Limb (tissue), 2 donors: ENCODE measurements at regions not wholly inside any gene's neighbourhood (a gene's known extent, or its start where the extent isn't known, plus 50 kb on each side); places are given as distances from the start of the nearest gene placed in this dataset.
A peak's percentile ranks its signal among the peaks of the same experiment; 100 is the strongest.
"Not testable (repeated sequence)": the region's sequence is repeated elsewhere in the genome, so short reads cannot be mapped to it uniquely, and the experiment has no call there.

Source experiments
- DNase-seq, 2 donors: peaks; one replicate each; pipeline ENCODE4 v3.0.0-alpha.2; 2016; ENCODE audit errors: extremely low spot score in 2 of 2

- not testable (repeated sequence) for DNase-seq
These were observed 103.2 kb downstream of the HIF1AN start for GRCh38 chr10:100638969-100639368.

DNA sequence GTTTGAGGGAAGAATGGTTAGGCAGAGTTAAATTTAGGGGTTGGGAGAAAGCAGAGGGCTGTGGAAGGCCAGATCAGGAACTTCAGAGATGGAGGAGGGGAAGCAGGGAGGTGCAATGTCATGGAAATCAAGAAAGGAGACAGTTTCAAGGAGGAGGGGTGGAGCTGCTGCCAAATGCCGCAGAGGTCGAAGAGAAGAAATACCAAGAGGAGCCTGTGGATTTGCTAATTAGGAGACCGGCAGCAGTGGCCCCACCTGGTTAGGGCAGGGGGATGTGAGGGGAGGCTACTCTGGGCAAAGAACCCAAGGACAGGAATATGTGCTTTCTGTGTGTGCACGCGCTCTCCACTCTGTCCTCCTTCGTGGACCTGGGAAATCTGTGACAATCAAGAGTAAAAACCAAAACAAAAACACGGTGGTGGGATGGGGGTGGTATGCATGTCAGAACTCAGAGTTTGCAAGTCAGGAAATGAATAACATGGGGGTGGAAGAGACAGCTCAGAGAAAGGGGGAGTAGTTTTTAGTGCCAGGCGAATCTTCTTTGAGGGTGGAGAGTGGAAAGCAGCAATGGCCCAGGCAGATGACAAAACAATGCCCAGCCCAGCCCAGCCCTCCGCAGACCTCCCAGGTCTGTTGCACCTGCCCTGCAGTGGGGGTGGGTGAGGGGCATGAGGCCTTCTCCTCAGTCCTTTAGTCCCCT, 102.9 kb upstream of the PAX2 start:
- no peak for DNase-seq

DNA sequence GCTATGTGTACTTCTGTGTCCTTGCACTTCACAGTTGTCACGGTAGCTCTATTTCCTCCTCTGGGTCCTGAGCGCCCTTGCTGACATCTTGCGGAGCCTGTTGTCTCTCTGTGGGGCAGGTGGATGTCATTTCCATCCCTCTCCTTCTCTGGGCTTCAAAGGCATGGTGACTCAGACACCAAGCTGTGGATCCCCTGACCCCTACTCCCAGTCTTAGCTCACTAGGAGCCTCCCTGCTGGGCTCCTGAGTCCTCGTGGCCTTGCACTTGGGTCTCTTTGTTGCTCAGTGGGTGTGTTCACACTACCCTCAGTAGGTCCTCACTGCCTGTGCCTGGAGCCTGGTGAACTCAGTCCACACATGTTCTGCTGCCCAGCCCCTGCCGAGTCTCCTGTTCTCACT, 100.3 kb upstream of the PAX2 start:
- DNase-seq = no peak

GRCh38 chr10:100645613-100646392, 99.6 kb upstream of the PAX2 start:
- DNase-seq = no peak

DNA sequence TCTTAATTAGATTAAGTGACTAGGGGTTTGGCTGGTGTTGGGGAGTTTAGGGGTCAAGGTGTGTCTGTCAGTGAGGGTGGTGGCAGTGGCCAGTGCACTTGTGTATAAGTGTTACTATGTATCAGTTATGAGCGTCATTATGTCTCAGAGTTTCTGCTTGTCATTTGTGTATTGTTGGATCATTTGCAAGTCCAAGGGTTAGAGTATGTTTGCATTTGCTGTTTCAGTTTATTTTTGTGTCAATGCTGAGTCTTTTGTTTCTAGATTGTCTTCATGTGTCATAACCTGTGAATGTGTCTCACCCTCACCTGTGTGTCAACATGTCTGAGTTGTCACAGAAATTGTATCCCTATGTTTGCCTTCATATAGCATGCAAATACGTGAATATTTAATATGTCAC, 97.5 kb upstream of the PAX2 start:
- DNase-seq = no peak

GRCh38 chr10:100650693-100651092, 94.7 kb upstream of the PAX2 start:
- no peak for DNase-seq

DNA sequence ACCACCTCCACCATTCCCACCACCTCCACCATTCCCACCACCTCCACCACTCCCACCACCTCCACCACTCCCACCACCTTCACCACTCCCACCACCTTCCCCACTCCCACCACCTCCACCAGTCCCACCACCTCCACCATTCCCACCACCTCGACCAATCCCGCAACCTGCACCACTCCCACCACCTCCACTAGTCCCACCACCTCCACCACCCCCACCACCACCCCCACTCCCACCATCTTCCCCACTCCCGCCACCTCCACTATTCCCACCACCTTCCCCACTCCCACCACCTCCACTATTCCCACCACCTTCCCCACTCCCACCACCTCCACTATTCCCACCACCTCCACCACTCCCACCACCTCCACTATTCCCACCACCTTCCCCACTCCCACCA, 94.3 kb upstream of the PAX2 start:
- not testable (repeated sequence) for DNase-seq

GRCh38 chr10:100651916-100652315, 93.5 kb upstream of the PAX2 start:
- no peak for DNase-seq

GRCh38 chr10:100652406-100653135, 92.8 kb upstream of the PAX2 start:
- no peak for DNase-seq

DNA sequence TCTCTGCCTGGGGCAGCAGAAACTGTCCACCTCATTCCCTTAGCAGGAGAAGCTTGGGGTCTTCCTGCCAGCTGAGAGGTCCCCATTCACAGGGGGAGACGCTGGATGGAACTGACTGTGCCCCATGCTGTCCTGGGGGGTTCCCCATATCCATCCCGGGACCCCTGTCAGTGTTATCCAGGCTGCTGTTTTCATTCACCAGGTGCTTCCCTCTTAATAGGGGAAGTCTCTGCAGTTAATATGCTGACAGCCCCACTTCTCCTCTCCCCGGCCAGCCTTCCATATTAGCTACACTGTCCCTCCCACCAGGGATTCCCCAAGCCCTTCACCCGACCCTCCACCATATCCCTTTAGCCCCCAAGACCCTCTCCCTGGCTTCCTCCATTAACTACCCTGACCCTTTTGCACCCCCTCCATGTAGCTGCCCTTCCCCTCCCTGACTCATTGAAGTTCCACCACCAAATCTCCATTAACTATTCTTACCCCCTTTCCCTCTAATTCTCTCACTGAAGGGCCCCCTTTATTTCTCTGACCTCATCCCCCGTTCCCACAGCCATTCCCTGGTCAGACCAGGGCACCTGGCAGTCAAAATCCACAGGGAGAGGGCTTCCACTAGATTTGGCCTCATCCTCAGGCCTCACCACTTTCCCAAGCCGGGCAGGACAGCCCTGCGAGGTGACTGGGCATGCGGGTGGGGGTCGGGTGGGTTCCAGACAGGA, 92.0 kb upstream of the PAX2 start:
- DNase-seq = no peak

- peak; percentile 26 to 72 for DNase-seq
These were observed 91.2 kb upstream of the PAX2 start for GRCh38 chr10:100653957-100654781.

DNA sequence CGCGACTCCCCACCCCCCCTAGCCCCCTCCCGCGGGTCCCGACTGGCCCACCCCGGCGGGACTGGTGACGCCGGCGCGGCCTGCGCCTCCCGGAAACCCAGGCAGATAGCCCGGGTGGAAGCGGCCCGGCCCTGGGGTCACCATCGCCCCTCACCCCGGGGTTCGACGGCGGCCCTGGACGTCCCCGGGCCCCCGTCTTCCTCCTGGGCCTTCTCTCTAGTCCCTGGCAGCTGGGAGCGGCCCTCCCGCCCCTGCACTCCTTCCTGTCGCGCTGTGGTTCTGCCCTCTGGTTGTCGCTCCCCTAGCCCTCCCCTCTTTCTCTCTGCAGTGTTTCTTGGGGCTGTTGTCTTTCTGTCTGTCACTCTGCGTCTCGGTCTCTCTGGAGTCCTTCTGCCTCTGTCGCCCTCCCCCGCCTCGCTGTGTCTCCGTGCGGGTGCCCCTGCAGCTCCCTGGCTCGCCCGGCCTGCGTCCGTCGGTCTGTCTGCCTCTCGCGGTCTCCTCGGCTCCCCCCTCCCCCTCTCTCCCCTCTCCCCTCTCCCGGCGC, 90.5 kb upstream of the PAX2 start:
- DNase-seq = peak in 1 of 2 donors; percentile 55

- no peak for DNase-seq
These were observed 90.0 kb upstream of the PAX2 start for GRCh38 chr10:100655326-100655759.

- peak in 1 of 2 donors; percentile 36 for DNase-seq
These were observed 89.5 kb upstream of the PAX2 start for GRCh38 chr10:100655760-100656421.

DNA sequence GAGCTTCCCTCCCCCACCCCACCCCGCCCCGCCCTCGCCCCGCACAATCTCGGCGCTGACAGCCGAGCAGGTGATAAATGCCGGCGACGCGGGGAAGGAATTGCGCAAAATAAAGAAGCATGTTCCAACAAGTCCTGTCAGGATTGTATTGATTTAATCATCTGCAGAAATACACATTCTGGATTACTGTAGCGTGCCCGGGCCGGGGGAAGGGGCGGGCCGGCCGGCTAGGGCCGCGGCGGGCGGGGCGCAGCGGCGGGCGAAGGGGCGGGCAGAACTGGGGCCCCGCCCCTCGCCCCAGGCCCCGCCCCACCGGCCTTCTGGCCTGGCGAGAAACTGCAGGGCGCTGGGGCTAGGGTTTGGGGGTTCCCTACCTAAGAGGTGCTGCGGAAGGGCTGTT, 88.9 kb upstream of the PAX2 start:
- peak in 1 of 2 donors; percentile 34 for DNase-seq

DNA sequence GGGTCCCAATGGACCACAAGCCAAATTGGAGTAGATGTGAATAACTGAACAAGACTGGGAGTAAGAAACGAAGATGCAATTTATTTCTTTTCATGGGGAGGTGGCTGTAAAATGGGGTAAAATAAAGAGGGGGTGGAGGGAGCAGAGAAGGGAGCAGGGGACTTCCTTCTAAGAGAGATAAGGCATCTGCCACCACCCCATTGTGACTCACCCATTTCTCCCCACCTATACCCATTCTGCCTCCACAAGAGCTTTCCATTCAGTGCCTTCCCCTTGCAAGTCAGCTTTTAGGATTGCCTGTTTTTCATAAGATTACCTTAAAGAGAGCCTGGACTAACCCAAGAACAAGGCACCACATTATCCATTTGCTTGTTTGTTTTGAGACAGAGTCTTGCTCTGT, 87.1 kb upstream of the PAX2 start:
- DNase-seq = no peak

DNA sequence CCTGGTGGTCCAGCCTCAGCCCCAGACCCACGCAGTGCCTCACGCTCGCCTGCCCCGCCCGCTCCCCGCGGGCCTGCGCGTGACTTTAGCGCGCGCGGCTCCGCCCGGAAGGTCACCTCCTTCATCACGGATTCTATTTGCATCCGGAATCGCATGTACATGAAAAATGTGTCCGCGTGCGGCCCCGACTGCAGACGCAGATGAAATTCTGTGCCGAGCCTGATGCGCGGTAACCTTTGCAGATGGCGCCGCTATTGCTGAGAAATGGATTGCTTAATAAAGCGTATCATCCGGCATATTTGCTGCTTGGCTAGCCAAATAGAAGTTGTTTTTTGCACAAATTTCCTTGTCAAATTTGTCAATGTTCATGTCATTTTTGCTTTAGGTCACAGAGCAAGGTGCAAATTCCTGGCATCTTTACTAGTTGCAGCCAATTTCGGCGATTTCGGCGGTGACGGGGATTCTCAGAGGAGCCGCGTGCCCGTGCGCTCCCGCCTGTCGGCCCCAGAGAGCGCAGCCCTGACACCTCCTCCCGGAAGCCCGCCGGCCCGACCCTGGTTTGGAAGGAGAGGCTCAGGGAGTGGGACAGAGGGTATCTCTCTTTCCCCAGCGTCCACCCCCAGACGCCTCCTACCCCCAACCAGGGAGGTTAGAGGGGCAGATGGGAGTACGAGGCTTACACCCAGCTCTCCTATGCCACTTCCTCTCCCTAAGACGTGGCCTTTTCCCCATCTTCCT, 85.9 kb upstream of the PAX2 start:
- DNase-seq = peak in 1 of 2 donors; percentile 36

GRCh38 chr10:100660365-100660764, 85.0 kb upstream of the PAX2 start:
- no peak for DNase-seq

GRCh38 chr10:100660945-100661344, 84.4 kb upstream of the PAX2 start:
- DNase-seq = no peak
